ENCODE measurements at regions not wholly inside any gene's neighbourhood (a gene's known extent, or its start where the extent isn't known, plus 50 kb on each side); places are given as distances from the start of the nearest gene placed in this dataset.
"Not testable (repeated sequence)": the region's sequence is repeated elsewhere in the genome, so short reads cannot be mapped to it uniquely, and the experiment has no call there.

DNA sequence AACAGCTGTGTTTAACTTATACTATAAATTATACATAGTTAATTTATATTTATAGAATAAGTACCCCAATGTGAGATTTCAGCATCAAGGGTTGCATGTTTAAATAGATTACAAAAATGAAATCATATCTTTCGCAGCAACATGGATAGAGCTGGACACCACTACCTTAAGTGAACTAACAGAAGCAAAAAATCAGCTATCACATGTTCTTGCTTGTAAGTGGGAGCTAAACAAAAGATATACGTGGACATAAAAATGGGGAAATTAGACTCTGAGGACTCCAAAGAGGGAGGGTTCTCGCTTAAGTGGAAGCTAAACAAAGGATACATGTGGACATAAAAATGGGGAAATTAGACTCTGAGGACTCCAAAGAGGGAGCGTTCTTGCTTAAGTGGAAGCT, 626.5 kb upstream of the DPPA4 start:
- H3K27ac Mint-ChIP-seq, result no peak overlapping the region
- ChIA-PET POLR2A (no interaction called here), CTCF (interaction anchor here (0.6 kb wide), 1 partner anchor 426 kb away, joined by 3 read pairs; no protein-coding TSS in a partner anchor)
- no peaks in the 10 kb centered on the region for H3K9me3 Mint-ChIP-seq
- H3K27me3 Mint-ChIP-seq, result no peaks in the 10 kb centered on the region
- H3K36me3 Mint-ChIP-seq (ENCODE audit: low read depth), result no peaks in the 10 kb centered on the region
- no peak for DNase-seq
- H3K4me1 Mint-ChIP-seq, result no peaks in the 10 kb centered on the region
- H3K4me3 Mint-ChIP-seq, result no peak overlapping the region

DNA sequence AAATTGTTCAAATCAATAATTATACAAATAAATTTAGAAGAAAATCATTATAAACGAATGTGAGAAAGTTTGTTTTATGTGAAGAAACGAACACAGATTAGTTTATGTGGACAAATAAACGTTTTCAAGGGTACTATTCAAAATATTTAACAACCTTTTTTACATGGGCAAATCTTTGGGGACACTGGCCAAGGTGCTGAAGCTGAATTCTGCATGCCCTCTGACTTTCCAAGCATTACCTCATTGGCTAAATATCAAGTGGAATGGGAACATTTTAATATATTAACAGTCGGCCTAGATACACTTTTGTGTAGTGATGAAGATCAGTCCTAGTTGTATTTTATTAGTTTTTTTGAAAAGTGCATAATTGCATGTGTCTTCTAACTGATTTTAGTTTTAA, 636.4 kb upstream of the DPPA4 start:
- DNase-seq, result no peak
- H3K4me3 Mint-ChIP-seq, result no peak overlapping the region
- no peaks in the 10 kb centered on the region for H3K9me3 Mint-ChIP-seq
- ChIA-PET POLR2A (no interaction called here), CTCF (no interaction called here)
- H3K4me1 Mint-ChIP-seq, result no peaks in the 10 kb centered on the region
- no peak overlapping the region for H3K27ac Mint-ChIP-seq
- H3K36me3 Mint-ChIP-seq (ENCODE audit: low read depth), result no peaks in the 10 kb centered on the region
- no peaks in the 10 kb centered on the region for H3K27me3 Mint-ChIP-seq

DNA sequence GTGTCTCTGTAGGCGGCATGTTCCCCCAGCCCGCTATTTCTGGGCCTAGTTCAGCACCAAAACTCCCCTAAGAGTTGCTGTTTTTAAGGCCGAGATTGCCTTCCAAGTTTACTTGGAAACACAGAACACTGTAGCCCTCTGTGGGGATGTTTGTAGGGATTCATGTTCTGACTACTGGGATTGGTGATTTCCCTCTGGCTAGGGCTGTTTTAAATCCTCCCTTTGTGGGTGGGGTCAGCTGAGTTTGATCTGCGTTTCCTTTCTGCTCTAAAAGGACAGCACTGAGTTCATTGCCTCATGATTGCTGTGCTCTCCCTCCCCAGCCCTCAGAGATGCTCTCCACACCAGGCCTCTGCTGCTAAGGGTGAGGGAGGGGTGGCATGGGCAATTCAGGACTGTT, 640.6 kb upstream of the DPPA4 start:
- POLR2A ChIA-PET, result no interaction called here
- CTCF ChIA-PET, result no interaction called here
- no peak overlapping the region for H3K4me3 Mint-ChIP-seq
- H3K27me3 Mint-ChIP-seq, result no peaks in the 10 kb centered on the region
- H3K27ac Mint-ChIP-seq, result no peak overlapping the region
- no peaks in the 10 kb centered on the region for H3K9me3 Mint-ChIP-seq
- no peak for DNase-seq
- no peaks in the 10 kb centered on the region for H3K36me3 Mint-ChIP-seq (ENCODE audit: low read depth)
- H3K4me1 Mint-ChIP-seq, result no peaks in the 10 kb centered on the region

DNA sequence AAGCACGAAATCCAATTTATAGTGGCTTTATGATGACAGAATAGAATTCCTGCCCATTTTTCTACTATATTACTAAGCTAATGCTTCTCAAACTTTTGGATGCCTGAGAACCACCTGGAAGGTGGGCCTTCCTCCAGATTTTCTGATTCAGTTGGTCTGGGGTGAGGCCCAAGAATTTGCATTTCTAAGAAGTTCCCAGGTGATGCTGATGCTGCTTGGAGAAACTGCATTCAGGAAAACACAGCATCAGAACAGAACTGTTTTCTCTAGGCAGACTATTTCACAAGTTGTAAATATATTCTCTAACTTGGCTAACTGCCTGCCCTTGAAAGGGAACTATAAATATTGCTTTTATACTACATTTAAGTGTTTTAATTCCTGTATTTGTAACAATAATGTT, 644.9 kb upstream of the DPPA4 start:
- no peaks in the 10 kb centered on the region for H3K36me3 Mint-ChIP-seq (ENCODE audit: low read depth)
- H3K9me3 Mint-ChIP-seq, result no peaks in the 10 kb centered on the region
- H3K27ac Mint-ChIP-seq, result no peak overlapping the region
- ChIA-PET POLR2A (no interaction called here), CTCF (no interaction called here)
- no peaks in the 10 kb centered on the region for H3K4me1 Mint-ChIP-seq
- no peak overlapping the region for H3K4me3 Mint-ChIP-seq
- H3K27me3 Mint-ChIP-seq, result no peaks in the 10 kb centered on the region
- no peak for DNase-seq

DNA sequence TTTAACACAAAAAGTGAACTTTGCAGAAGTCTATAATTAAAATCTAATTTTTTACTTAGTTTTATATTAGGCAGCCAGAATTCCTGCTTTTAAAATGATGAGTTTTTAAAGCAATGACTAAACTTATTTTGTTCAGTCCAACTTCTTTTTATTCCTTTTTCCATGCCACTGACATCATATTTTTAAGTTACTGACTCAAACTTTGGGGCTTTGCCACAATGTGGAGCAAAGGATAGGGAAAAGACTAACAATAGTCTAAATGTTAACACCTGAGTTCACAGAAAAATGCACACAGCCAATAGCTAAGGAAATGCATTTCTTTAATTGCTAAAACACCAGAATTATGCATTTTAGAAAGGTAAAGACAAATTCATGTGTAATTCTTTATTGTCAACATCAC, 647.6 kb upstream of the DPPA4 start:
- no peak for DNase-seq
- Mint-ChIP-seq H3K27me3 (no peaks in the 10 kb centered on the region), H3K27ac (no peak overlapping the region), H3K9me3 (no peaks in the 10 kb centered on the region), H3K4me3 (no peak overlapping the region), H3K36me3 (ENCODE audit: low read depth) (no peaks in the 10 kb centered on the region), H3K4me1 (no peaks in the 10 kb centered on the region)
- ChIA-PET CTCF (no interaction called here), POLR2A (no interaction called here)

DNA sequence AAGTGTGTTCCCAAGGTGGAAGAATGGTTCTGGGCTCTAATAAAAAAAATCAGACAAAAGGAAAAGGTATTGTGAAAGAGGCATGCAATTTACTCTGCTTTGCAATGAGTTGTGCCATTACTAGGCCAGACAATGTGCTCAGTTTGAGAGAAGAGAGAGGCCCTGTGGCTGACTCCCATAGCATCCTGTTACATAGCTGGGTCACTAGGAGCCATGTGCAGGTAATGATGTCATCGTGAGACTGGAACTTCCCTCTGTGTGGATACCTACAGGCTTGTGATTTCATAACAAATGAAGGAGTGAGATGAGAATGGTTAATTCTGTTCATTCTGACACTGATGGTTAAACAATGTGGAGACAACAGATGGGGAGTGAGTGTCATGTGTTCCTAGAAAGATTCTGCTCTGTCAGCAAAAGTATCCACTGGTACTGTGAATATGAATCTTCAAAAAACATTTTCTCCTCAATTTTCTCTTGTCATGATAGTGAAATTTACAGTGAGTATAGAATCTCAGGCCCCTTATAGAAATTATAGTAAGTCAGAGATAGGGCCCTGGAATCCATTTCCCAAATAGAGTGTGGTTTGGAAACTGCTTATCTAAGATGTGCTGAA, 648.7 kb upstream of the DPPA4 start:
- H3K4me3 Mint-ChIP-seq, result no peak overlapping the region
- H3K27me3 Mint-ChIP-seq, result no peaks in the 10 kb centered on the region
- no peaks in the 10 kb centered on the region for H3K36me3 Mint-ChIP-seq (ENCODE audit: low read depth)
- no peaks in the 10 kb centered on the region for H3K4me1 Mint-ChIP-seq
- H3K9me3 Mint-ChIP-seq, result no peaks in the 10 kb centered on the region
- no peak for DNase-seq
- no peak overlapping the region for H3K27ac Mint-ChIP-seq
- POLR2A ChIA-PET, result no interaction called here
- CTCF ChIA-PET, result no interaction called here

DNA sequence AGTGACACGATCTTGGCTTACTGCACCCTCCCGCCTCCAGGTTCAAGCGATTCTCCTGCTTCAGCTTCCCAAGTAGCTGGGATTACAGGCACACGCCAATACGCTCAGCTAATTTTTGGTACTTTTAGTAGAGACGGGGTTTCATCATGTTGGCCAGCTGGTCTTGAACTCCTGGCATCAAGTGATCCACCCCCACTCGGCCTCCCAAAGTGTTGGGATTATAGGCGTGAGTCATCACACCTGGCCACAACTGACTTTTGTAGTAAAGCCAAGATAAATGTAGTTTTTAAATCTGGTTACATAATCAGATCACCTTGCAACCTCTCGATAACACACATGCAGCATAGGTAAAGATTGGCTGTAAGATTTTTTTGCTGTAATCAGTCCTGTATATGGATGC, 657.5 kb upstream of the DPPA4 start:
- H3K27me3 Mint-ChIP-seq, result no peaks in the 10 kb centered on the region
- no peak for DNase-seq
- H3K27ac Mint-ChIP-seq, result no peak overlapping the region
- no peaks in the 10 kb centered on the region for H3K36me3 Mint-ChIP-seq (ENCODE audit: low read depth)
- no peak overlapping the region for H3K4me3 Mint-ChIP-seq
- ChIA-PET POLR2A (no interaction called here), CTCF (no interaction called here)
- no peaks in the 10 kb centered on the region for H3K4me1 Mint-ChIP-seq
- H3K9me3 Mint-ChIP-seq, result no peaks in the 10 kb centered on the region

DNA sequence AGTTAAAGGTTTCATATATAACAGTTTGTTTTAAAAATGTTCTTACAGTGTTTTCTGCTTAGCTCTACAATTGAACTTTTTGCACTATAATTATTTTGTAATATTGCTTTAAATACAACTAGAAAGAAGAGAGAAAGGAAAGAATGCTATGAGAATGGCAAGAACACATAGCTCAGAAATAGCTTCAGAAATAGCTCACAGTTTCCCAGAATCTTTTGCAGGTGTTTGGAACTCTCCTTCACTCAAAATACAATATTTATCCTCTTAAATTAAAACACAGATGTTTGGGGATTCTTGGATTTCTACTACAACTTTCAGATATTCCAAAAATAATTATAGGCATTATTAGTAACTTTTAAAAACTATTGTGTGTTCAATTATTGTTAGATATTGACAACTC, 658.0 kb upstream of the DPPA4 start:
- H3K4me1 Mint-ChIP-seq, result no peaks in the 10 kb centered on the region
- no peaks in the 10 kb centered on the region for H3K36me3 Mint-ChIP-seq (ENCODE audit: low read depth)
- POLR2A ChIA-PET, result no interaction called here
- H3K9me3 Mint-ChIP-seq, result no peaks in the 10 kb centered on the region
- DNase-seq, result no peak
- H3K27me3 Mint-ChIP-seq, result no peaks in the 10 kb centered on the region
- CTCF ChIA-PET, result no interaction called here
- no peak overlapping the region for H3K27ac Mint-ChIP-seq
- H3K4me3 Mint-ChIP-seq, result no peak overlapping the region

DNA sequence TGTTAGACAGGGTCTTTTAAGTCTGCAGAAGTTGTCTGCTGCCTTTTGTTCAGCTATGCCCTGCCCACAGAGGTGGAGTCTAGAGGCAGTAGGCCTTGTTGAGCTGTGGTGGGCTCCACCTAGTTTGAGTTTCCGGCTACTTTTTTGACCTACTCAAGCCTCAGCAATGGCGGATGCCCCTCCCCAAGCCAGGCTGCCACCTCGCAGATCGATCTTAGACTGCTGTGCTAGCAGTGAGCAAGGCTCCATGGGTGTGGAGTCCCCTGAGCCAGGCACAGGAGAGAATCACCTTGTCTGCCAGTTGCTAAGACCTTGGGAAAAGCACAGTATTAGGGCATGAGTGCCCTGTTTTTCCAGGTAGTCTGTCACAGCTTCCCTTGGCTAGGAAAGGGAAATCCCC, 664.6 kb upstream of the DPPA4 start:
- DNase-seq; H3K4me3 Mint-ChIP-seq; H3K9me3 Mint-ChIP-seq; H3K4me1 Mint-ChIP-seq; CTCF ChIA-PET; POLR2A ChIA-PET; H3K27ac Mint-ChIP-seq; H3K36me3 Mint-ChIP-seq (ENCODE audit: low read depth); H3K27me3 Mint-ChIP-seq: not testable (repeated sequence)

DNA sequence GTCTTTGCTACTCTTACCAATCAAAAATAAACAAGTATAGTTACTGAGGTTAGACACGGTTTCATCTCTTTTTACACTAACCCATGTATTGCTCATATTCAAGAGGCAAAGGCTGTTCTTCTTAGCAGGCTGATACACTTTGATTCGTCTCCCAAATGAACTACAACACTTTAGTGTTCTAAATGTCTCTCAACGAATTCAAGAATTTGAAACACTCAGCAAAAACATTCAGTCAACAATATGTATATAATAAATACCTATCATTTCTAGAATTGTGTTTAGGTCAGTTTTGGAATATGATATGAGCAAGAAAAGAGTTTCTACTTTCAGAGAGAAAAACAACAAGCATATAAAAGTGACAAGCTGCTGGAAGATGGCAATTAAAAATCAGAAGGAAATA, 669.6 kb upstream of the DPPA4 start:
- Mint-ChIP-seq H3K4me3 (no peak overlapping the region), H3K4me1 (no peaks in the 10 kb centered on the region), H3K9me3 (peaks cover 6% of the 10 kb centered on the region), H3K27ac (no peak overlapping the region), H3K27me3 (no peaks in the 10 kb centered on the region), H3K36me3 (ENCODE audit: low read depth) (no peaks in the 10 kb centered on the region)
- ChIA-PET CTCF (no interaction called here), POLR2A (no interaction called here)
- DNase-seq, result no peak

DNA sequence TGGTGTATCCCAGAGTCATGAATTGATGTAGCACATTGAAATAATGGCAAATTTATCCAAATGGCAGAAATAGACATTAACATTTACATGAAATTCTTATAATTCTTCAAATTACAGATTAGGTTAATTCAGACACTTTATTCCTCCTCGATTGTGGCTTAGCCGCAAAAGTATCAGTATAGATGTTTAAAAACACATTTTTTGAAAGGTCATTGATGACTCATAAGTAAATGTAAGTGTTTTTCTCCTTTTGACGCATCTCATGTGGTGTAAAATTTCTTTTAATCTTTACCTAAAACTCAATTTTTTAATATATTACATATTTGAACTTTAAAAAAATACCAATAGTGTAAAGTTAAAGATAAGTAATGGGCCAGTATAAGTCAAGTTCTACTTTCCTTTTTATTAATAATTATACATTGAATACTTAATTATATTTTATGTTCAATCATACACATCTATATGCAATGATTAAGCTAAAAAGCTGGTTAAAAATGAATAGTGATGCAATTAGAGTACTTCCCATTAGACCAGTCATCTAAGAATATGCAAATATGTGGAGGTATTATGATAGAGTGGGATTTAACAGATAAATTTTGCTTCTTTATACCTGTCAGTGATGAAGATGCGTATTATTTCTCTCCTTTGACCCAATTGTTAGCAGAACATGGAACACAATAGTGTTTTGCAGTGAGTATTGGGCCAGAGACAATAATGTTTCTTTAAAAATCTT, 678.1 kb upstream of the DPPA4 start:
- H3K36me3 Mint-ChIP-seq (ENCODE audit: low read depth), result no peaks in the 10 kb centered on the region
- DNase-seq, result no peak
- CTCF ChIA-PET, result no interaction called here
- no peaks in the 10 kb centered on the region for H3K27me3 Mint-ChIP-seq
- POLR2A ChIA-PET, result no interaction called here
- no peaks in the 10 kb centered on the region for H3K9me3 Mint-ChIP-seq
- no peak overlapping the region for H3K4me3 Mint-ChIP-seq
- H3K27ac Mint-ChIP-seq, result no peak overlapping the region
- H3K4me1 Mint-ChIP-seq, result peaks cover 5% of the 10 kb centered on the region

DNA sequence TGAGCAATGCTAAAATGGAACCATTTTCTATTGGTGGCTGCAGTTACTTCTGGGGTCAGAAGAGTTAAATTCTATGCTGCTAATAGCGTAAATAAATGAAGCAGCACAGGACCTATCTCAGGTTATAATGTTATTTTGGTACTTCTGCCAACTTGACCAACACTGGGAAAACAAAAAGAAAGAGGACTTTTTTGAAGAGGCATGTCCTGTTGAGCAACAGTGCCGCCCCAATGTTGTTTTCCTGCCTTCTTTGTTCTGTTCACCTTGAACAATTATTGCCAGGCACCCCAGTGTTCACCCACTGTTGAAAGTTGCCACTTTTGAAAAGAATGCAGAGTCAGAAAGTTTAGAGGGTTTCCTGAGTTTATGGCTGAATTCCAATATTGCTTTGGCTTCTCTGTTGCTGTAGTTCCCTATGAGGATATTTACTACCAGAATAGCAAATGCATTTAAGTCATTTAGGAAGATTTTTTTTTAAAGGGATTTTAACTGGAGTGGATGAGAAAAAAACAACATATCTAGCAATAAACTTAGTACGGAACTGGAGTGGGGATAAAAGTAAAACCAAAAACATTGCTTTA, 679.0 kb upstream of the DPPA4 start:
- Mint-ChIP-seq H3K4me1 (peaks cover 5% of the 10 kb centered on the region), H3K27me3 (no peaks in the 10 kb centered on the region), H3K27ac (no peak overlapping the region), H3K4me3 (no peak overlapping the region), H3K9me3 (no peaks in the 10 kb centered on the region), H3K36me3 (ENCODE audit: low read depth) (no peaks in the 10 kb centered on the region)
- POLR2A ChIA-PET, result no interaction called here
- CTCF ChIA-PET, result no interaction called here
- DNase-seq, result no peak

DNA sequence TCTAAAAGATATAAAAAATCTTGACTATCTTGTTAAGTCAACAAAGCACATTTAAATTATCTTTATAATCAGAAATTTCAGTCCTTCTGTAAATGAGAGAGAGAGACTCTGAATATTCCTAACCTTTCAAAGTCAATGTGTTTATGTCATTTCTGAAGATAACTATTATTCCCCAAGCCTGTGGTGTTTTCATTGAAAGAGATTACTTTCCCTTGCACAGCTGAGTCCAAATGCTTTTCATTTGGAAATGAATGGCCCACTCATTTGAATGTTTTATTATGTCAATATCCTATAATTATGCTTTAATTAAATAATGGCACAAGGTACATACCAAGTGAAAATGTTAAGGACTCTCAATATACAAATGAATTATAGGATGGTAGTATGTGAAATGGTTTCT, 680.0 kb upstream of the DPPA4 start:
- no peaks in the 10 kb centered on the region for H3K27me3 Mint-ChIP-seq
- POLR2A ChIA-PET, result no interaction called here

DNA sequence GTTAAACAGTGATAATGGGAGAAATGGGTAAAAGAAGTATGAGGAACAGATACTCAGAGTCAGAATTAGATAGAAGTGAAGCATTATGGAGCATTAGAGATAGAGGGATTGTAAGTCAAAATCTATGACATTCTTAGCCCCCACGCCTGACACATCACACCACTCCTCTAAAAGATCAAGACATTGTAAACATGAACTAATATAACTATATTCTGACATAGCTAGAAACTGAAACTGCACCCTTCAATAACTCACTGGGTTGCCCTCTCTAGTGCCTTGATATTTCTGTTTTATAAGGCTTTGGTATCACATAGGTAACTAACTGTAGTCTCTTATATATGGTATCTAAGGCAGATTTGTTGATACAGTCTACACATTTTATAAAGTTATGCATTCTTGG, 684.3 kb upstream of the DPPA4 start:
- peaks cover 2% of the 10 kb centered on the region for H3K9me3 Mint-ChIP-seq
- DNase-seq, result no peak
- H3K4me3 Mint-ChIP-seq, result no peak overlapping the region
- ChIA-PET POLR2A (no interaction called here), CTCF (no interaction called here)
- H3K27me3 Mint-ChIP-seq, result no peaks in the 10 kb centered on the region
- H3K27ac Mint-ChIP-seq, result no peak overlapping the region
- H3K36me3 Mint-ChIP-seq (ENCODE audit: low read depth), result no peaks in the 10 kb centered on the region
- H3K4me1 Mint-ChIP-seq, result no peaks in the 10 kb centered on the region

More for the DNA sequence above, 680.0 kb upstream of the DPPA4 start:
- no peaks in the 10 kb centered on the region for H3K36me3 Mint-ChIP-seq (ENCODE audit: low read depth)
- H3K27ac Mint-ChIP-seq, result no peak overlapping the region
- peaks cover 5% of the 10 kb centered on the region for H3K4me1 Mint-ChIP-seq
- no peak for DNase-seq
- no peaks in the 10 kb centered on the region for H3K9me3 Mint-ChIP-seq
- no peak overlapping the region for H3K4me3 Mint-ChIP-seq
- CTCF ChIA-PET, result interaction anchor here (0.6 kb wide), 1 partner anchor 18 kb away, joined by 5 read pairs; no protein-coding TSS in a partner anchor

All from activated CD4-positive, alpha-beta memory T cell treated with anti-CD3 and anti-CD28 coated beads, Interleukin-2, amount 10 ng/mL, durations not matched to agents 7 days and 5 days (primary cell).